Glomerular endothelial cell (primary cell): ENCODE measurements at regions not wholly inside any gene's neighbourhood (a gene's known extent, or its start where the extent isn't known, plus 50 kb on each side); places are given as distances from the start of the nearest gene placed in this dataset.

Experiments
- DNase-seq: peaks from one replicate; pipeline ENCODE4 v3.0.0-alpha.2; 2011; ENCODE audit warnings: low read depth, low spot score; ENCODE audit errors: extremely low read depth

- no peak for DNase-seq
Measured at GRCh38 chr3:187949093-187949820, 204.0 kb upstream of the BCL6 start.

DNA sequence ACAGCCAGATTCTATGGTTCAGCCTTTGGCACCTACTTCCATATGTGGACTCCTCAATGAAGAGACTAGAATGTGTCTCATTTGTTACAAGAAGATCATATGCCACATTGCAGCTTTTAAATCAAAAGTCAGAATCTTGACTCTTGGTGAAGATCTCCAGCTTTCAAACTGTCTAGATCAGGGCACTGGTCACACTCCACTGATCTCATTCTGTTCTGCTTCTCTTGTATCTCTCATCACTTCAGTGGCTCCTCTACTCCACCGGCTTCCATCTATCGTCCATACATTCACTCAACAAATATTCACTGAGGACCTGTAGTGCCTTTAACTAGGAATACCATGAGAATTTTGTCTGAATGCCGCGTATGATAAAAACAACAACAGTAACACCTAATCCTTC is 203.3 kb upstream of the LPP start:
- DNase-seq: no peak

DNA sequence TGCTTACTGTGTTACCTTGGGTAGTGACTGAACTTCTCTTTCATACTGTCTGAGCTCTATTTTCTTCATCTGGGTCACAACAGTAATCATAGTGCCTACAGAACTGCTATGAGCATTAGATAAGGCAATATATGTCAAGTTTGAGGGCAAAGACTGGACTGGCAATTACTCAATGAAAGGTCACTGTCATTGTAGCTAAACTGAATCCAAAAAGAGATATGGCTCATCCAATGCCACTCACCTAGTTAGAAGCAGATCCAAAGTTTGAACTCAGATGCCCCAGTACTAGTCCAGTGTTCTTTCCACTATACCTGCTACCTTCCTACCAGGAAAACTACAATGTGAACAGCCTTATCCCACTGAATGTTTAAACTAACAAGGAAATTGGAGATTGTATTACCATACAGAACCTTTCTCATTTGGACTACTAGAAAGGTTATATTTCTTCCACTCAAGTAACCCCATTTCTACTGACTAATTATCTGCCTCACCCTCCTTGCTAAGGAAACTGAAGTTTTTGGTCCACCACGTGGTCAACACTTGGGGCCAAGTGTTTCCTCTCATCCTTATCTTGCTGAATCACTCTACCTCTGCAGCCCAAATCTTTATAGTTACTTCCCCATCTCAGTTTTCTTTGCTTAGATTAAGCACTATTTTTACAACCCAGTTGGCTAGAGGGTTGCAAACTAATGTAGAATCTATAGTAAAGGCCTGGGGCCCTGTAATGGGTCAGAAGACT is 202.3 kb upstream of the LPP start:
- DNase-seq: no peak

DNA sequence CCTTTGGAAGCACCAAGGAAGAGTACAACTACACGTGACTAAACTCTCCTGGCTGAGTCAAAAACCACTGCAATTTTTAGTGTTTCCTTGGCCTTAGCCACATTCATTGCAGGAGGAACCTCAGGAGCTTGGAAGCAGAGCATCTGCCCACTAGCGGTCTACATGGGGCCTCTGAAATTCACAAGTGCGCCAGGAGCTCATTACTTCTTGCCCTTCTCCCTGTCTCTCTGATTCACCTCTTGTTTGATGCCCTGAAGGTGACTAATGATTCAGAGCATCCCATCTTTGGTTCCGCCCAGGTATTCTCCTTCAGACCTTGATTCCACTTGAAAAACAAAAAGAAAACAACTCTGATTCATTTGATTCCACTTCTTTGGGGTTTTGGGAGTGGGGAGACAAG is 201.1 kb upstream of the LPP start:
- DNase-seq: no peak

DNA sequence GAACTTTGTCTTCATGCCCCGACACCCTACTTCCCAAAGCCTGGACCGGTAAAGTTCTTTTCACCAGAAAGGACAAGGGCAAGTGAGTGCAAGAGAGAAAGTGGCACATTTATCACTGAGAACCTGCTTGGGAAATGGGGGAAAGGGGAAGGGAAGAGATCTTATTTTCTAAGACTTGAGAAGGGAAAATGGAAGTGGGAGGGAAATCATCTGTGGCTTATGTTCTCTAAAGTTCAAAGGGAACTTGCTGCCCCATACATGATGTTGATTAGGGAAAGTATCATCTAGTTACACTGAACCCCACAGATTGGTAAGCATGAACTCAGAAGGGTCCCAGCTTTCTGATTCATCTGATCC is 199.5 kb upstream of the LPP start:
- DNase-seq: no peak

DNA sequence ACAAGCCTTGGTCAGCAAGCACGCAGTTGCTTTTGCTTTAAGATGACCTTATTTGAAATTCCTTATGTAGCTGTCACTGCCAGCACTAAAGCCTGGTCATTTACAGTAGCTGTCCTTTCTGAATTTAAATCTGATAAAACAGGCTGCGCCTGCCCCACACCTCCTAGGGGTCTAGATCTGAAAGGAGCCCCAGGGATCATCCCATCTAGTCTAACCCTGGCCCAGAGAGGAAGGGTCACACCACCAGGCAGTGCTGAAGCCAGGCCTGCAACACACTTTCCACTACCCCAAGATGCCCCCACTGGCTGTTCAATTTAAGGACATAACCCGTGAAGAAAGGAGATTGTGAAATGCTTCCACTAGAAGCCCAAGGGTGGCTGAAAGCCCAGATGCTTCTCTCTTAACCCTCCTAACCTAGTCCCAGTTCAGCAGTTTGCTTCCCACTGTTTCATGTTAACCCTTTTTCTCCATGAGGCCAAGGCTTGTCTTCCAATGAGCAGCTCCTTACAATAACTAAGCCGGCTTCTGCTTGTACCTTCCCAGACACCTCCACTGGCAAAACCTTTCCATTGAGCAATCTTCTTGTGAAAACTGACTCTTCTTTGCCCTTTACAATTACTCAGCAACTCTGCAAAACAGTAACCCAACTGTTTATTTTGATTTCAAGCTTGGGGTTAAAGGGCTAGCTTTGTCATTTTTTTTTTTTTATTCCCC is 198.9 kb upstream of the LPP start:
- no peak for DNase-seq

DNA sequence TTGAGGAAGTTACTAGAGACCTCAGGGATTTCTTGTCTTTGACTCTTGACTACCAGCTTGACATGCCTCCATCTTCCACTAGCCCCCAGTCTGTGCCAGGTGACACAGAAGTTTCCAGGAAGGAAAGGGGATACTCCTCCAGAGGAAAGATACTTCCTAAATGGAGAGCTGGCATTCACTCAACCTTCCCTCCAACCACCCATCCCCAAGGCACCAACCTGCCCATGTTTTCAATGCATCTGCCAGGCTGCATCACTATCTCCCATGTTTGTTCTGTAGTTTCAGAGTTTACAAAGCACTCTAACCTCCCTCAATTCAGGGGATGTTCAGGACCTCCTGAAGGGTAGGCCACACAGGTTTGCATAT is 198.4 kb upstream of the LPP start:
- no peak for DNase-seq

GRCh38 chr3:187957165-187957581 is 196.8 kb upstream of the LPP start:
- no peak for DNase-seq

DNA sequence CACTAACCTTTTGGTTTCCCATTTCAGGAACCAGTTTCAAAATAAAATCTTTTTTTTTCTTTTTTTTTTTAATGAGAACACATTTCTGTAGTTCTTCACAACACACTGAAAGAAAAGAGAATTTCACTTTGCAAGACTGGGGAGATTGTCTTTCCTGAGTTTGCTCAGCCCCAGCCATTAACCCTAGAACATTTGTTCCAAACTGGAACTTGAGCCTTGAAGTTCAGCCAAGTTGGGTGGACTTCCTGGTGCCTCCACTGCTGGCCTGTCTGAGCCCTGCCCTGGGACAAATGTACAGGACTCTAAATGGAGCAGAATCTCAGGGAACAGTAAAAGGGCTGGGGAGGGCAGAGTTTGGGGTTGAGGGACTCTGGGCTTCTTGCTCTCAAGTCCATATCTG is 196.4 kb upstream of the LPP start:
- no peak for DNase-seq

GRCh38 chr3:187958432-187959003 is 195.4 kb upstream of the LPP start:
- DNase-seq: no peak

- DNase-seq: no peak
Measured at GRCh38 chr3:187960820-187961219, 193.1 kb upstream of the LPP start.

- DNase-seq: no peak
Measured at GRCh38 chr3:187961366-187961765, 192.6 kb upstream of the LPP start.

DNA sequence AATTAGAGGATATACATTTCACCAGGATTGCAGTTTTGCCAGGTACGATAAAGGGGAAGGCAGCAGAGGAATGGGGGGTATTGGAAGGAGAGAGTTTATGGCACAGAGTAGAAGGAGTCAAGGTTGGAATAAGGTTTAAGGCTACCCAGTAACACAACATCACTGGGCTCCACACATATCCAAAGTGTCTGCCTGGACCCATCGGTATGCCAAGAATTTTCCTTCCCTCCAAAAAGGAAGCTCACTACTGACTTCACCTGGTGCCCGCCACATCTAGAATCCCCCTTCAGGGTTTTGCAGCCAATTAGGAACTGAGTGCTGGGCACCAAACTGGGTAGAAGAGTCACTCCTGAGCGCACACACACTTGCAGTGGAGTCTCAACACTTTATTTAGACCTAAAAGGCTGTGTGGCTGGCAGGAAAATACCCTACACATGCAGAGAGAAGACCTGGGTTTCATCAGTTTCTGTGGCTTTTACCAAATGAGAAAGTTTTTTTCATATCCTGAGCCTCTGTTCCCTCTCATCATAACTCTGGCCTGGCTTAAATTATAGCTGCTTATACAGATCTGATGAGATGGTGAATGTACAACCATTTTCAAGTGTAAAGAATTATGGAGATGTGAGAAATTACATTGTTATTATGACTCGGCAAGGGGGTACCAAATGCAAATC is 190.8 kb upstream of the LPP start:
- no peak for DNase-seq

DNA sequence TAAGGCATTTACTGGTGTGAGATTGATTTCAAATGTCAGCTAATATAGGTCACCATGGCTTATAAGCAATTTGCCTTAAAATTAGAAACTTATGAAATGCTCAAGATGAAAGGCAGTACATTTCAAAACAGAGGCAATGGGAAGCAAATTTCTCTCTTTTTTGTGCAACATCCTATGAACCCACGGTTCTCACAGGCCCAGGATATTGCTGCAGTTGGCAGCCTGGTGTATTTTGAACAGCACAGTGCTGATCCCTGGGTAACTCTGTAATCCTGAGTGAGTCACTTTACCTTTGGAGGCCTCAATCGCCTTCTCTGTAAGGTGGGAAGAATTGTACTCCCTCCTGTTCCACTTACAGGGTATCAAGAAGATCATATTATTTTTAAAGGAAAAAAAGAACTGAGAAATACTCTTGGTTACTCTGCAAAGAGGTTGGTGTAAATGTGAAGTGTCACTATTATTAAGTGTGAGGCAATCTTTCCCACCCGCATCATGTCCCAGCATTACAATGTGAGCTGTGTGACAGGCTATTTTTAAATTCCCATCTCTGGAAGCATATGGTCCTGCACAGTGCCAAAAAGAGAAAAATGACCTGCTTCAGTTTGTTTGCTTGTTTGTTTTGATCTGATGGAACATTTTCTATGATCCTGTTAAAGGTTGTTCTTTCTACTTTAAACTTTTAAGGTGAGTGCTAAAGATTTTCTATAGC is 190.1 kb upstream of the LPP start:
- no peak for DNase-seq

DNA sequence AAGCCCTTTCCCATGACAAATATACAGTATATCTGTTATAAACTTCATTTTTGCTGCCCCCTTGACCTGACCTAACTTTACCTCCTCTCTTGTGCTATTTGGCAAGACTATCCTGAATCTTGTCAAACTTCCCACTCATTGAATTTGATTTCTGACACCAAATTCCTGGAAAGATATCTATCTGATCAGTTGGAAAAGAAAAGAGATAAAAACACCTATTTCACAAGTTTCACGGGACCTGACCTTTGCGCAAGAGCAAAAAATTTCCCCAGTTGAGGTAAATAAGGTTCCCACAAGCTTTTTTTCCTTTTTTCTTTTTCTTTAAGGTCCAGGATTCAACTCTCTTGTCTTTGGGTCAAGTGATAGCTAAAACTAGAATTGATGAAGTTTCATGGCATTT is 189.2 kb upstream of the LPP start:
- no peak for DNase-seq

GRCh38 chr3:187966096-187966495 is 187.9 kb upstream of the LPP start:
- DNase-seq: no peak

DNA sequence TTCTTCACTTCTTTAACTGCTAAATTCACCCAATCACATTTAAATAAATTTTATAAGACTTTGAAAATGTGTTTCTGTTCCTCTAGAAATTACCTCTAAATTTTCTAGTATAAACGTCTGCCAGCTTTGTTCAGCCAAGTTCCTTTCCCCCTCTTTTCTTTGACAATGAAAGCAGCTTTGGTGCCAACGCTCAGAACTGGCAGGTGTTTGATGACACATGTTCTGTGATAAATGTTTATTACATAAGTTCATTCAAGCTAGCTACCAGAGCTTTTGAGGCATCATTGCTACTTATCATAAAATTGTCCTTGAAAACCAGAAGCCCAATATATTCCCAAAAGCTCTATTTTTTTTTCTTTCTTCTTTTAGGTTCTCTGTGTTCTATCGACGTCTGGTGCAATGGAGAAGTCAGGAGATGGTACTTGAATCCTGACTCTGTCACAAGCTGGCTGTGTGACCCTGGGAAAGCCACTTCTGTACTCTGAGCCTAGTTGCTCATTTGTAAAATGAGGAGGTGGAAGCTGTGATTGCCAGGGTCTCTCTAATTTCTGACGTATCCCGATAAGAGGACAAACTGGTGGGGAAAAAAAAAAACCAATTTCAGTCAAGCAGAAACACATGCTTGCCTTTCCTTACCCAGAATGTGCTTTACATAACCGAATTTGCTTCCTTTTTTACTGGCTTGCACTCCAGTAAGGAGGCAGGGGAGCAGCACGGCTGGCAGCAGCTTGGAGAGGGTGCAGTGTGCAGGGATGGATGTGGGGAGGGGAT is 187.1 kb upstream of the LPP start:
- no peak for DNase-seq

GRCh38 chr3:187967993-187968392 is 186.0 kb upstream of the LPP start:
- DNase-seq: no peak

DNA sequence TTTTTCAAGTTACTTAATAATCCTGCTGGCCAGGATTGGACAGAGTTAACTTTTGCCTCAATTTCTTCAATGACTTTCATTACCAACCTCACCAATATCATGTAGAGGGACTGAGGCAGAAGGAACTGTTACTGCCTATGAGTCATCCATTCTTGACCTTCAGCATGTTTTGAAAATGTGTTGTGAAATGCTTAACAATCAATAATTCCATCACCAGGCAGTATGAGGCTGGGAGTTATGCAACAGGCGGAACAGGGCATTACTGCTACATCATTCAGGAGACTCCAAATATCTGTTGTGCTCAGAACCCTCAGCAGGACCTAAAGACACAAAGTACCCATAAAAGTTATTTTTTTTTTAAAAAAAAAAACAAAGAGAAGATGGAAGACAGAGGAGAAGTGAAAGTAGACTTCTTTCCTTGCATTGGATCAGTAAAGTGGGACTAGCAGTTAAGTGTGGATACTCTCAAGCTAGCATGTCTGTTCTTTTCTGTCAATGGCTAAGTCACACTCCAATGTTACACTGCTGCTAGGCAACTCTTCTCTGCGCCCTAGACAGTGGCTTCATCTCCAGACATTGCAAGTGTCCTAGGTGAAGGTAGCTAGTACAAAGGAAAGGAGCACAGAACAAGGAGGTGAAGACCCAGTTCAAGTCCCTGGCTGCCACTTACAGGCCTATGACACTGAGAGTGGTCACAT is 184.9 kb upstream of the LPP start:
- no peak for DNase-seq
